NOMO-1 treated with DMSO at 0.1 percent for 48 hours (cell line): ENCODE measurements at regions not wholly inside any gene's neighbourhood (a gene's known extent, or its start where the extent isn't known, plus 50 kb on each side); places are given as distances from the start of the nearest gene placed in this dataset.
"Not testable (repeated sequence)": the region's sequence is repeated elsewhere in the genome, so short reads cannot be mapped to it uniquely, and the experiment has no call there.

Source experiments
- DNase-seq: peaks from one replicate; lab custom pipeline; 2025; ENCODE audit not compliant: unreplicated experiment; lab: John Stamatoyannopoulos, UW

DNA sequence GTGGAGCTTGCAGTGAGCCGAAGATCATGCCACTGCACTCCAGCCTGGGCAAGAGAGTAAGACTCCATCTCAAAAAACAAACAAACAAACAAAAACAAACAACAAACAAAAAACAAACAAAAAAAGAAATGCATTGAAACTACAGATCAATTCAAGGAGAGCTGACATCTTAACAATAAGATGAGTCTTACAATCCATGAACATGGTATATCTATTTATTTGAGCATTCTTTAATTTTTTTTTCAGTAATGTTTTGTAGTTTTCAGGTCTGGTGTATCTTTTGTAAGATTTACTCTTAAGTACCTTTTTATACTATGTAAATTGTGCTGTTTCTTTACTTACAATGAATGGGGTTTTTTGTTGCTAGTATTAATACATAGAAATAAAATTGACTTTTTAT is 140.1 kb upstream of the DAPK1 start:
- DNase-seq = no peak

DNA sequence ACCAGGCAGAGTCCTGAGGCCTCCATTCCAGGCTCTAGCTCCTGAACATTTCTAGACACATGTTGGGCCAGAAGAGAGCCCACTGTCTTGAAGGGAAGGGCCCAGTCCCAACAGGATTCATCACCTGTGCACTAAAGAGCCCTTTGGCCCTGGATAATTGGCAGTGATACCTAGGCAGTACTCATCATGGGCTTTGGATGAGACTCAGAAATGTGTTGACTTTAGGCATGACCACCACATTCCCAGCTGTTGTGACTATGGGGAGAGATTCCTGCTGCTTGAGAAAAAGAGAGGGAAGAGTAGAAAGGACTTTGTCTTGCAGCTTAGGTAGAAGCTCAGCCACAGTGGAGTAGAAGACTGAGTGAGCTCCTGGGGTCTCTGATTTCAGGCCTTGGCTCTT is 138.4 kb upstream of the DAPK1 start:
- no peak for DNase-seq

DNA sequence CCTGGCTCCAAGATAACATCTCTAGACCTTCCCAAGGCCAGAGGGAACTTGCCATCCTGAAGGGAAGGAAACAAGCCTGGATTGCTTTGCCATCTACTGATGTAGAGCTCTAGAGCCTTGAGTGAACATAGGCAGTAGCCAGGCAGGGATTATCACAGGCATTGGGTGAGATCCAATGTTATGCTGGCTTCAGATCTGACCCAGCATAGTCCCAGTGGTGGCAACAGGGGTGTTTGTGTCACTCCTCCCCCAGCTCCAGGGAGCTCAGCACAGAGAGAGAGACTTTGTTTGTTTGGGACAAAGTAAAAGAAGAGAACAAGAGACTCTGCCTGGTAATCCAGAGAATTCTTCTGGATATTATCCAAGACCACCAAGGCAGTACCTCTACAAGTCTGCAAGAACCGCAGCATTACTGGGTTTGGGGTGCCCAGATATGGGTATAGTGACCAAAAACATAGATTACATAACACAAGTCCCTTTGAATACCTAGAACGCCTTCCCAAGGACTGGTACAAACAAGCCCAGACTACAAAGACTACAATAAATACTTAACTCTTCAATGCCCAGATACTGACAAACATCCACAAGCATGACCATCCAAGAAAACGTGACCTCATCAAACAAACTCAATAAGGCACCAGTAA is 137.6 kb upstream of the DAPK1 start:
- no peak for DNase-seq

DNA sequence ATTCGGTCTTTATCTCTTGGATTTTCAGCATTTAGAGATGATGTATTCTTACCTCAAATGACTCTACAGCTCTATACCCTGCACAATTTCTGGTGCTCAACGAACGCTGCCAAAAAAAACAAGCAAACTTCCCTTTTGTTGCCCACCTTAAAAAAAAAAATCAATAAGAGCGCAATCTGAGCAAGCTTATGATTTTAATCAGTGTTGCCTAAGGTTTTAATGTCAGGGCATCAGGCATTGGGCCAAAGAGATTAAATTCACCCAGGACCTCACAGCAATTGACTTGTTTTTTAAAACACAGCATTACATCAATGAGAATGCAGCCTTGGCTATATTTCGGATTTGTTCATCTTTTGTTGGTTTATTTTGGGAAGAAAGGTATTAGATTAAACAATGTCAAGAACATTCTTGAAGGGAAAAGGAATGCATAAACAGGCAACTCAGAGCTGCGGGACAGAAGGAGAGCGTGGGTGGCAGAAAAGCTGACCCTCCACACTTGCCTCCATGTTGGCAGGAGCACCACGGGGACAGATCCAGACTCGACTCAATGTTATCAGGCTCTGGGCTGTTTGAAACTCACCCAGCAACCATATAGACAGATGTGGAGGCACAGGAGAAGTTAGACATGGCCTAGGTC is 127.5 kb upstream of the DAPK1 start:
- DNase-seq = no peak

- DNase-seq = no peak
Measured at GRCh38 chr9:87371795-87372355, 125.8 kb upstream of the DAPK1 start.

- DNase-seq = no peak
Measured at GRCh38 chr9:87372356-87372851, 125.3 kb upstream of the DAPK1 start.

- DNase-seq = not testable (repeated sequence)
Measured at GRCh38 chr9:87374023-87374919, 123.4 kb upstream of the DAPK1 start.

DNA sequence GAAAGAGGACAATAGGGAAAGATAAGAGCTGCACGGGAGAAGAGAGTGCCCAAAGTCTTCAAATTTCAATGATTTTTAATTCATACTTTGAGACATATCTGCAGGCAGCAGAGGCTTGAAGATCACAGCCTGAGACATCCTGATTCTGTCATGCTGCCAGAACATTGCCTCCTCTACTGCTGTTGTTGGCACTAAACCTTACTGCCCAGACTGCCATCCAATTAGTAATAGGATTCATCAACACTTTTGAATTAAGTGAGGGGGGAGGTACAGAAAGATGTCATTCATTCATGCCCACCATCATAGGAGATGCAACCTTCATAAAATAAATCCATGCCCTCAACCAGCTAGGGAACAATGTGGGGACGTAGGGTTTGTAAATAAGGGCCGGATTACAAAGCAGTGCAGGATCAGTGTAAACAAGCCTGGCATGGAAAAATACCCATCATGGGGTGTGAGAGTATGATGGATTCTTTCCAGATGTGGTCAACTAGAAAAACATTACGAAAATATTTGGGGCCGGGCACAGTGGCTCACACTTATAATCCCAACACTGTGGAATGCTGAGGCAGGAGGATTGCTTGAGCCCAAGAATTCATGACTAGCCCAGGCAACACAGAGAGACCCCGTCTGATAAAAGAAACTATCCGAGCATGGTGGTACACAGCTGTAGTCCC is 122.1 kb upstream of the DAPK1 start:
- DNase-seq = no peak

GRCh38 chr9:87378676-87379075 is 119.0 kb upstream of the DAPK1 start:
- DNase-seq = no peak

- no peak for DNase-seq
Measured at GRCh38 chr9:87379300-87379699, 118.4 kb upstream of the DAPK1 start.

GRCh38 chr9:87381050-87381711 is 116.5 kb upstream of the DAPK1 start:
- DNase-seq = no peak

DNA sequence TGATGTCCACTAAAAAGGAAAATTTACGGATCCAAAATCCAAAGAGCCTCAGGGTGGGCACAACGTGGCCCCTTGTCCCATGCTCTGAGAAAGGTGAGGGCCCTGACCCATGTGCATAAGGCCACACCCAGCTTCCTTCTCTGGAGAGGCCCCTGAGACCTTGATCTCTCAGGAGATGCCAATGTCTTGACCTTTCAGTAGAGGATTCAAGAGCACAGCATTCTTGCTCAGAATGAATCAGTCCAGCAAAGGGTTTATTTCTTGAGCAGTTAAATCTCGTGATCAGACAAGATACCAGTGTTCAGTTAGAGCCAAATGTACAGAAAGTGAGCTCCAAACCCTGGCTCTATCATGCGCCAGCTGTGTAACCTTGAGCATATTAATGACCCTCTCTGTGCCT is 115.9 kb upstream of the DAPK1 start:
- no peak for DNase-seq

GRCh38 chr9:87382900-87383299 is 114.8 kb upstream of the DAPK1 start:
- peak; percentile 32 for DNase-seq

DNA sequence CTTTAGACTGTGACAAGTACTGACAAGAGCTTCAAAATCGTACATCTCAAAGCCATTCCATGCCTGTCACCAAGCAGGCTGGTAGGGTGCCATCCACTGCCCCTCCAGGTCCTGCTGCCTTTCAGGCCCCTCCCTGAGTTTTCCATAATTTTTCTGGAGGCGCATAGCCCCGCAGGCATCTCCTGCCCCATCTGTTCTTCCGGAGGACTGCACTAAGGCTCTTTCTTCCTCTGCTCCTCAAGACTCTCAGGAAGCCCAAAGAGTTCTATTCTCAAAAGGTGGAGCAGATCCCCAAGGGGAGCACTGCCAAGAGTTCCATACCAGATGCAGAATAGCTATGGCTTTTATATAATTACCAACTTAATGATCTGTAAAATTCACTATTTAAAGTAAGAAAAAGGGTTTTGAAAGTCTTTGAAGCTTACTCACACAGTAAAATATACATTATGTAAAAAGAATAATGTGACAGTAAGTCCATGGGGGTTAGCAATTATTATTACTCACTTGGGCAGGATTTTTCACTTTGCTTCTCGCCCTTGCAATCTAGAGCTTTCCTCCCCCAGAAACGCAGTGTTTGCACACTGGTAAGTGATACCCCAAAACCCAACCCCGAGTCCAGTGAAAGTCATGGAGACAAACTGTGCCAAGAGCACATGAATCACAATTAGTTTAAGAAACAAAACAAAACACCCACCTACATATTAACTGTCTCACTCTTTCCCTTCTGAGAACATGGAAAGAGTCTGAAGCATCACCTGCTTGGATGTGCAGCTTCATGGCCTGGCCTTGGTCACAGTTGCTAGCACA is 114.1 kb upstream of the DAPK1 start:
- DNase-seq = no peak

GRCh38 chr9:87386490-87387025 is 111.1 kb upstream of the DAPK1 start:
- no peak for DNase-seq

GRCh38 chr9:87387351-87388011 is 110.2 kb upstream of the DAPK1 start:
- no peak for DNase-seq

- DNase-seq = not testable (repeated sequence)
Measured at GRCh38 chr9:87388708-87389107, 109.0 kb upstream of the DAPK1 start.

DNA sequence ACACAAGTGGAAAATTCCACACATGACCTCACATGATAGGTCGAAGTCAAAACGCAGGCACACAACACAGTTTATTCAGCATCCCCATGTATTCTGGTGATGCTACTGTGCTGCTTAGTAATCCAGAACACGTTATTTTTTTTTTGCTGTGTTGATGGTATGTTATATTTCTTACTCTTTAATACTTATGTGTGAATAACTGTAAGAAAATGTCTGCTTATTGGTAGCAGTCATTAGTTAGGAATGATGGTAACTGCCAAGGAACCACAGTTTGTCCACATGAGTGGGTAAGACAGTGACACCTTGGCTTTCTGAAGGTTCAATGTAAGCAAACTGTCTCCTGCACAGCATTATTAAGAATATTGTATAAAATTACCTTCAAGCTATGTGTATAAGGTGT is 107.7 kb upstream of the DAPK1 start:
- no peak for DNase-seq

GRCh38 chr9:87390361-87390760 is 107.3 kb upstream of the DAPK1 start:
- no peak for DNase-seq
